ENCODE measurements at regions not wholly inside any gene's neighbourhood (a gene's known extent, or its start where the extent isn't known, plus 50 kb on each side); places are given as distances from the start of the nearest gene placed in this dataset.

- ATAC-seq: no peak
- TF ChIP-seq CTCF (IDR thresholded peaks at IDR 0.05): no peak
- no peak overlapping the region for H3K27ac Mint-ChIP-seq
Observed at GRCh38 chr12:125645724-125646123, 580.5 kb downstream of the AACS start.

GRCh38 chr12:125650587-125650986 is 585.4 kb downstream of the AACS start:
- TF ChIP-seq CTCF (IDR thresholded peaks at IDR 0.05): no peak
- H3K36me3 ChIP-seq (ENCODE audit: control insufficient read depth, insufficient read depth, low read length): no peaks in the 10 kb centered on the region
- no peak for ATAC-seq
- no peak overlapping the region for H3K4me3 Mint-ChIP-seq
- H3K9me3 ChIP-seq (ENCODE audit: control insufficient read depth, insufficient read depth, low read length): no peaks in the 10 kb centered on the region
- no peaks in the 10 kb centered on the region for H3K36me3 Mint-ChIP-seq
- no peaks in the 10 kb centered on the region for H3K27me3 ChIP-seq (ENCODE audit: control insufficient read depth, insufficient read depth, low read length)
- no peak for DNase-seq
- intact Hi-C loops (cut with micrococcal nuclease): no loop called here
- peaks cover 3 to 7% of the 10 kb centered on the region in 2 donors for H3K9me3 Mint-ChIP-seq
- H3K4me3 ChIP-seq (ENCODE audit: low read length): no peak overlapping the region
- H3K4me1 Mint-ChIP-seq: no peaks in the 10 kb centered on the region
- no peaks in the 10 kb centered on the region for H3K4me1 ChIP-seq (ENCODE audit: control insufficient read depth, insufficient read depth, low read length)
- no peak overlapping the region for H3K27ac Mint-ChIP-seq
- H3K27ac ChIP-seq (ENCODE audit: low read length): no peak overlapping the region
- WGBS (ENCODE audit: insufficient coverage): 91% methylated on average over 19 of the region's 19 CpGs
- H3K27me3 Mint-ChIP-seq (ENCODE audit: low read depth in 2 of 2): no peaks in the 10 kb centered on the region

More at GRCh38 chr12:125645724-125646123, 580.5 kb downstream of the AACS start:
- H3K9me3 ChIP-seq (ENCODE audit: control insufficient read depth, insufficient read depth, low read length): no peaks in the 10 kb centered on the region
- no peak overlapping the region for H3K27ac ChIP-seq (ENCODE audit: low read length)
- H3K9me3 Mint-ChIP-seq: peaks cover 0 to 4% of the 10 kb centered on the region in 2 donors
- H3K36me3 ChIP-seq (ENCODE audit: control insufficient read depth, insufficient read depth, low read length): no peaks in the 10 kb centered on the region
- H3K4me1 Mint-ChIP-seq: no peaks in the 10 kb centered on the region
- no peaks in the 10 kb centered on the region for H3K4me1 ChIP-seq (ENCODE audit: control insufficient read depth, insufficient read depth, low read length)
- H3K4me3 Mint-ChIP-seq: no peak overlapping the region
- no peak overlapping the region for H3K4me3 ChIP-seq (ENCODE audit: low read length)
- WGBS (ENCODE audit: insufficient coverage): 75% methylated on average over 5 of the region's 5 CpGs
- no peak for DNase-seq
- intact Hi-C loops (cut with micrococcal nuclease): no loop called here
- H3K36me3 Mint-ChIP-seq: no peaks in the 10 kb centered on the region
- no peaks in the 10 kb centered on the region for H3K27me3 ChIP-seq (ENCODE audit: control insufficient read depth, insufficient read depth, low read length)
- H3K27me3 Mint-ChIP-seq (ENCODE audit: low read depth in 2 of 2): no peaks in the 10 kb centered on the region

GRCh38 chr12:125651625-125652024 is 586.4 kb downstream of the AACS start:
- ATAC-seq (no peak), DNase-seq (no peak)
- no peak for TF ChIP-seq CTCF (IDR thresholded peaks at IDR 0.05)
- 80% methylated on average over 4 of the region's 4 CpGs for WGBS (ENCODE audit: insufficient coverage)
- Histone ChIP-seq H3K27me3 (ENCODE audit: control insufficient read depth, insufficient read depth, low read length) (no peaks in the 10 kb centered on the region), H3K9me3 (ENCODE audit: control insufficient read depth, insufficient read depth, low read length) (no peaks in the 10 kb centered on the region), H3K4me1 (ENCODE audit: control insufficient read depth, insufficient read depth, low read length) (no peaks in the 10 kb centered on the region), H3K36me3 (ENCODE audit: control insufficient read depth, insufficient read depth, low read length) (no peaks in the 10 kb centered on the region), H3K4me3 (ENCODE audit: low read length) (no peak overlapping the region), H3K27ac (ENCODE audit: low read length) (no peak overlapping the region)
- intact Hi-C loops (cut with micrococcal nuclease): no loop called here
- H3K36me3 Mint-ChIP-seq: no peaks in the 10 kb centered on the region
- H3K27ac Mint-ChIP-seq: no peak overlapping the region
- H3K4me1 Mint-ChIP-seq: no peaks in the 10 kb centered on the region
- peaks cover 3 to 4% of the 10 kb centered on the region in 2 donors for H3K9me3 Mint-ChIP-seq
- H3K27me3 Mint-ChIP-seq (ENCODE audit: low read depth in 2 of 2): no peaks in the 10 kb centered on the region
- no peak overlapping the region for H3K4me3 Mint-ChIP-seq

- Histone ChIP-seq H3K4me3 (ENCODE audit: low read length) (no peak overlapping the region), H3K36me3 (ENCODE audit: control insufficient read depth, insufficient read depth, low read length) (no peaks in the 10 kb centered on the region), H3K27me3 (ENCODE audit: control insufficient read depth, insufficient read depth, low read length) (no peaks in the 10 kb centered on the region), H3K4me1 (ENCODE audit: control insufficient read depth, insufficient read depth, low read length) (no peaks in the 10 kb centered on the region), H3K27ac (ENCODE audit: low read length) (no peak overlapping the region), H3K9me3 (ENCODE audit: control insufficient read depth, insufficient read depth, low read length) (no peaks in the 10 kb centered on the region)
- Mint-ChIP-seq H3K4me3 (no peak overlapping the region), H3K27me3 (ENCODE audit: low read depth in 2 of 2) (no peaks in the 10 kb centered on the region), H3K36me3 (no peaks in the 10 kb centered on the region), H3K4me1 (no peaks in the 10 kb centered on the region), H3K9me3 (peaks cover 3 to 4% of the 10 kb centered on the region in 2 donors), H3K27ac (no peak overlapping the region)
- no peak for TF ChIP-seq CTCF (IDR thresholded peaks at IDR 0.05)
- DNase-seq: no peak
- intact Hi-C loops (cut with micrococcal nuclease): no loop called here
- ATAC-seq: no peak
- WGBS (ENCODE audit: insufficient coverage): 13% methylated on average over 6 of the region's 6 CpGs
Observed at GRCh38 chr12:125652681-125653080, 587.4 kb downstream of the AACS start.

Measured in natural killer cell (primary cell).